PC-9 (cell line): ENCODE measurements at regions not wholly inside any gene's neighbourhood (a gene's known extent, or its start where the extent isn't known, plus 50 kb on each side); places are given as distances from the start of the nearest gene placed in this dataset.

Experiments
- BruUV-seq: library from RNA; stranded (reverse); fragments of 400-500 nt; replicated peaks from 2 replicates; lab custom pipeline; 2021; lab: Mats Ljungman, UMichigan
- CTCF ChIA-PET: fragments of 300-600 bp; sonication (Branson Sonifier 250); formaldehyde crosslinking; loops from one replicate; lab custom pipeline; 2022; ENCODE audit warnings: antibody characterized with exemption; lab: Charles Lee
- POLR2A ChIA-PET: fragments of 300-600 bp; sonication (Branson Sonifier 250); formaldehyde crosslinking; loops from one replicate; lab custom pipeline; 2022; ENCODE audit warnings: antibody characterized with exemption; ENCODE audit not compliant: unreplicated experiment; lab: Charles Lee
- DNase-seq, 2 experiments: peaks; one replicate each; pipeline versions ENCODE4 v3.0.0 to v3.0.0-alpha.2; 2015 to 2022; ENCODE audit warnings: mixed read lengths in 1 of 2
- H2AFZ ChIP-seq: fragments of 200-600 bp; sonication (generic); 2 replicates; pipeline ENCODE4 v1.8.1; 2017; ENCODE audit warnings: antibody characterized with exemption
- H3F3A ChIP-seq: fragments of 200-600 bp; sonication (generic); 2 replicates; pipeline ENCODE4 v1.8.1; 2017; ENCODE audit warnings: antibody characterized with exemption, mild to moderate bottlenecking, low read depth; ENCODE audit not compliant: insufficient read depth
- H3K27ac ChIP-seq: fragments of 200-600 bp; sonication (generic); 2 replicates; pipeline ENCODE4 v1.6.1; 2016; ENCODE audit warnings: mixed run types
- H3K27me3 ChIP-seq: fragments of 200-600 bp; sonication (generic); 2 replicates; pipeline ENCODE4 v1.6.1; 2016; ENCODE audit warnings: low read depth, mixed run types; ENCODE audit not compliant: insufficient read depth
- H3K36me3 ChIP-seq: fragments of 200-600 bp; sonication (generic); 2 replicates; pipeline ENCODE4 v1.6.1; 2016; ENCODE audit warnings: low read depth, mixed run types
- H3K4me1 ChIP-seq: fragments of 200-600 bp; sonication (generic); replicated peaks from 2 replicates; pipeline ENCODE4 v1.6.1; 2016; ENCODE audit warnings: mixed run types; ENCODE audit not compliant: insufficient read depth
- H3K4me2 ChIP-seq: fragments of 200-600 bp; sonication (generic); 2 replicates; pipeline ENCODE4 v1.6.1; 2017; ENCODE audit warnings: mixed run types
- H3K4me3 ChIP-seq: fragments of 200-600 bp; sonication (generic); 2 replicates; pipeline ENCODE4 v1.6.1; 2016; ENCODE audit warnings: mixed run types
- H3K79me2 ChIP-seq: fragments of 200-600 bp; sonication (generic); 2 replicates; pipeline ENCODE4 v1.6.1; 2017; ENCODE audit warnings: low read depth, mixed run types
- H3K9me2 ChIP-seq: fragments of 200-600 bp; sonication (generic); 2 replicates; pipeline ENCODE4 v1.8.1; 2017; ENCODE audit warnings: mild to moderate bottlenecking; ENCODE audit not compliant: insufficient read depth
- H3K9me3 ChIP-seq: fragments of 200-600 bp; sonication (generic); 2 replicates; pipeline ENCODE4 v1.8.1; 2016; ENCODE audit warnings: low read depth; ENCODE audit not compliant: insufficient read depth
- H4K20me1 ChIP-seq: fragments of 200-600 bp; sonication (generic); 2 replicates; pipeline ENCODE4 v1.8.1; 2017; ENCODE audit not compliant: insufficient read depth
- CTCF ChIP-seq: fragments of 200-600 bp; sonication (generic); conservative IDR thresholded peaks from 2 replicates; pipeline ENCODE4 v1.6.1; 2017; ENCODE audit warnings: mixed run types, antibody characterized with exemption, mild to moderate bottlenecking, moderate library complexity
- EZH2 ChIP-seq: fragments of 200-600 bp; sonication (generic); IDR thresholded peaks from 2 replicates; pipeline ENCODE4 v1.8.0; 2017; ENCODE audit warnings: antibody characterized with exemption, low read depth
- intact Hi-C: fragments of 100-400 bp; cut with micrococcal nuclease; formaldehyde crosslinking; loops from one replicate; pipeline ENCODE4 v1.10.0; 2022; ENCODE audit not compliant: unreplicated experiment

- Histone ChIP-seq H3K36me3 (no peaks in the 10 kb centered on the region), H3K79me2 (no peaks in the 10 kb centered on the region), H3K4me1 (no peaks in the 10 kb centered on the region), H3K9me3 (no peaks in the 10 kb centered on the region), H3K27ac (no peak overlapping the region), H3K27me3 (peaks cover 21% of the 10 kb centered on the region), H3K4me2 (no peak overlapping the region), H2AFZ (no peak overlapping the region), H4K20me1 (no peaks in the 10 kb centered on the region), H3K4me3 (no peak overlapping the region), H3F3A (no peaks in the 10 kb centered on the region), H3K9me2 (no peaks in the 10 kb centered on the region)
- ChIA-PET POLR2A (no interaction called here), CTCF (no interaction called here)
- intact Hi-C loops = no loop called here
- no peak for TF ChIP-seq EZH2
- TF ChIP-seq CTCF = no peak
- no peak for DNase-seq
- BruUV-seq = no TSS peak
These were observed 401.6 kb downstream of the NPIPA7 start for GRCh38 chr16:16780588-16780987.

- H3K4me2 ChIP-seq = no peak overlapping the region
- H3F3A ChIP-seq = no peaks in the 10 kb centered on the region
- no peaks in the 10 kb centered on the region for H3K9me3 ChIP-seq
- no peaks in the 10 kb centered on the region for H3K79me2 ChIP-seq
- CTCF ChIA-PET = no interaction called here
- no peaks in the 10 kb centered on the region for H3K36me3 ChIP-seq
- H2AFZ ChIP-seq = no peak overlapping the region
- no peak for TF ChIP-seq EZH2
- no peak for TF ChIP-seq CTCF
- no peaks in the 10 kb centered on the region for H3K9me2 ChIP-seq
- intact Hi-C loops = no loop called here
- peaks cover 21% of the 10 kb centered on the region for H3K27me3 ChIP-seq
- H3K27ac ChIP-seq = no peak overlapping the region
- H3K4me3 ChIP-seq = no peak overlapping the region
- POLR2A ChIA-PET = no interaction called here
- DNase-seq = no peak
- no peaks in the 10 kb centered on the region for H3K4me1 ChIP-seq
- BruUV-seq = no TSS peak
- no peaks in the 10 kb centered on the region for H4K20me1 ChIP-seq
These were observed 403.2 kb downstream of the NPIPA7 start for GRCh38 chr16:16782153-16782552.

GRCh38 chr16:16788004-16788403 lies 409.1 kb downstream of the NPIPA7 start:
- no peaks in the 10 kb centered on the region for H3K79me2 ChIP-seq

More at GRCh38 chr16:16788004-16788403, 409.1 kb downstream of the NPIPA7 start:
- H3K36me3 ChIP-seq = no peaks in the 10 kb centered on the region
- POLR2A ChIA-PET = no interaction called here
- BruUV-seq = no TSS peak
- no peaks in the 10 kb centered on the region for H3K9me3 ChIP-seq
- peaks cover 20% of the 10 kb centered on the region for H3K27me3 ChIP-seq
- no peaks in the 10 kb centered on the region for H4K20me1 ChIP-seq
- H3K4me2 ChIP-seq = no peak overlapping the region
- H3K4me1 ChIP-seq = no peaks in the 10 kb centered on the region
- CTCF ChIA-PET = no interaction called here
- intact Hi-C loops = no loop called here
- no peak overlapping the region for H3K27ac ChIP-seq
- H3K4me3 ChIP-seq = no peak overlapping the region
- TF ChIP-seq CTCF (no peak), EZH2 (no peak)
- H2AFZ ChIP-seq = no peak overlapping the region
- DNase-seq = no peak
- H3F3A ChIP-seq = no peaks in the 10 kb centered on the region
- no peaks in the 10 kb centered on the region for H3K9me2 ChIP-seq
